ENCODE measurements at regions not wholly inside any gene's neighbourhood (a gene's known extent, or its start where the extent isn't known, plus 50 kb on each side); places are given as distances from the start of the nearest gene placed in this dataset.
"Not testable (repeated sequence)": the region's sequence is repeated elsewhere in the genome, so short reads cannot be mapped to it uniquely, and the experiment has no call there.

DNA sequence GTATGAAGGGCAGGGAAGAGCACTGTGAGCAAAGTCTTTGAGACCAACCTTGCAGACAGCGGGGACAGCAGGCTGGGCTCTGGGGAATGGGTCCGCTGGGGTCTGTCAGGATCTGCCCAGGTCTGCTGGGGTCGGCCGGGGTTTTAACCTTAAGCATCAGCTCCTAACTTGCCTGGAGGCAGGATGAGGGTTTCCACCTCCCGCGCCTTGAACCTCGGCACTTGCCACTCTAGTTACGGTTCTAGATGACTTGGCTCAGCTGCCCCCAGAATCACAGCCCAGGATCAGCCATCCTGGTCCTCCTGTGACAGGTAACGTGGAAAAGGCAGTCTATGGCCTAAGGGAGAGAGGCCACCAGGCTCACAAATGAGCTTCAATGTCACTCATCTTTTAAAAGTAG is 50.4 kb upstream of the CACUL1 start:
- DNase-seq (ENCODE audit: low spot score), result no peak

GRCh38 chr10:118807512-118808305 is 52.9 kb upstream of the CACUL1 start:
- no peak for DNase-seq (ENCODE audit: low spot score)

DNA sequence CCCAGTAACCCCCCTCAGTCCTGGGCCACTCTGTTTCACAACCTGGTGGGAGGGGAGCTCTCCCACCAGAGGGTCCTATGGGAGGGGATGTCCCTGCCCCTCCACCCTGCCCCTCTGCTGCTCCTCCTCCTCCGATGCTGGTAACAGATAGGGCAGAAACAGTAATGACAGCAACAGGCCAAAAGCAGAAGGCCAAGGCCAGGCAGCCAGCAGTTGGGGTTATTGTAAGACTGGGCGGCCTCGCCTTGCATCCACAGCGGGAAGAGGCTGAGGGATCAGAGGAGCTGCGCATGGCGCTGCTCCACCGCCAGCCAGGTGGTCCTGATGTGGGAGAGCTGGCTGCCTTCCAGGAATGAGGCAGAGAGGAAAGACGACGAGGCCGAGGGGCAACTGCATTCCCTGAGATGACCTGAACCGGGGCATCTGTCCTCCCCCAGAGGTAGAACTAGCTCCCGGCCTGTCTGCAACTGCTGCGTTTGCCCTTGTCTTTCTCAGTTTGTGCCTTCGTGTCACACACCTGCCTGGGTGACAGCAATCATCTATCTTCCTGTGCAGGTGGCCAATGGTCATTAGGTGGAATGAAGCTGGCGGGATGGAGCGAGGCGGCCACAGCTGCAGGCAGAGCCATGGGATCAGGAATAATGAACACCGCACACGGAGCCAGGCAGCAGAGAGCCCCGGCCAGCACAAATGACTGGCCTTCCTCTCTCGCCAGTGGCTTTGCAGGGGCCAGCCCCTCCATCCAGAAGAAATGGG is 54.0 kb upstream of the CACUL1 start:
- no peak for DNase-seq (ENCODE audit: low spot score)

- DNase-seq (ENCODE audit: low spot score), result no peak
These were observed 54.8 kb upstream of the CACUL1 start for GRCh38 chr10:118809357-118810220.

DNA sequence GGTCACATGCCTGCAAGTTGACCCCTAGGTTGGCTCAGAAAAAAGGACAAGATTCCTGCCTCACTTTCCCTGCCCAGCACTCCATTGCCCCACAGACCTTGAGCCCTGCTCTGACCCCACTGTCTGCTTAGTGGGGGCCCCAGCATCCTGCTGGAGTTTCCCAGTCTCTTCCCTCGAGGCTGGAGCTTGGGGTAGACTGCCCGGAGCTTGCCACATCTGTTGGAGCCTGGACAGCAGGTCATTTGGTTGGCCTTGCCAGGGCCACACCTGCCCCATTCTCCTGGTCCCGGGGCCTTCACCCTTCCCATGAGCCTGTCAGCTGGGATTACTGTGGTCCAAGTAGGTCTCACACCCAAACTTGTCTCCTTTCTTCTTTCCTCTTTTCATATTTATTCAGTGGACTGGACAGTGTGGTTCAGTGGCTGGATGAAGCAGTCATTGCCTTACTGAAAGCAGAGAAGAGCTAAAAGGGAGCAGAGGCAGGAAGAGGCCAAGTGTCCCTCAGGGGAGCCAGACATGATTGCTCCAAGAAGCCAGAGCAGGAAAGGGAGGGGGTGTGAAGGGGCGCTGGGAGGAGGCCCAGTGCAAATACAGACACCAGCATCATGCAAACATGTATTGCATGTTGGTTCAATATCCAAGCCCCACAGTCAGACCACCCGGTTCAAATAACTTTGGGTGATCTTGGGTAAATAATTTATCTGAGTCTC is 56.2 kb upstream of the CACUL1 start:
- DNase-seq (ENCODE audit: low spot score), result no peak

DNA sequence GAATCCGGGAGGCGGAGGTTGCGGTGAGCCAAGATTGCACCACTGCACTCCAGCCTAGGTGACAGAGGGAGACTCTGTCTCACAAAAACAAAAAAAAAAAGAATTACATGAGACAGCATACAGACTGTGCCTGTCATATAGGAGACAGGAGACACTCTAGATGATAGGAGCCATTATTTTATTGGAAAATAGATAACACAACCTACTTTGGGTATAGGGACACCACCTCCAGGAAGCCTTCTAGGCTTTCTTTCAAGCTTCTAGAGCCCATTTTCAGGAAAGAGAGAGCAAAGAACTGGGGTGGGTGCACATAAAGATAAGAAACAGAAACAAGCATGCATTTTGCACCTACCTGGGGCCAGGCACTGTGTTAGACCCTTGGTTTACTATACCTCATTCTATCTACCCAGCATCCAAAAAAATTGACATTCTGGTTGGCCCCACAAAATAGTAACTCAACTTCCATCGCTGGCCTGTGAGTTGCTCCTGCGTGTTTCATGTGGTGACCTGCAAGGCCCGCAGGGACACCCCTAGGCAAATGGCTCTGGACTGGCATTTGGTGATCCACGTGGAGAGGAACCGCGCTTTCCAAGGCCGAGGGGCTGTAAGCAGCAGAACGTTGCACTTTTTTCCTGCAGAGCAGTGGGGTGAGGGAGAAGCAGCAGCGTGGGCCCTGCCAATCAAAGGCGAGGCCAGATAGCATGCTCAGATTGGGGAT is 57.1 kb upstream of the CACUL1 start:
- no peak for DNase-seq (ENCODE audit: low spot score)

DNA sequence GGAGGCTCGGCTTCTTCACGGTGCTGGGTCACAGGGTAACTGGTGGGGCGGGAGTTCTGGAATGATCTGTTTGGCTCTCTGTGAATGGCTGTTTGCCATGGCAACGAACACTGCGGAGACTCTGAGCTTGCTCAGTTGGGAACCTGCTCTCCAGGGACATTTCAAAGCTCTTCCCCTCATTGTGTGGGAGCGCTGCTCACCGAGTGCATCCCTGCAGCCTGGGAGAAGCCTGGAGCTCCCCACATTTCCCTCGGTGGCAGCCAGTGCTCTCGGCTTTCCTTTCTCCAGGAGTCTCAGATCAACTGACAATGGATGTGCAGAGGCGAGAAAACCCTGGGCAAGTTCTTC is 57.6 kb upstream of the CACUL1 start:
- no peak for DNase-seq (ENCODE audit: low spot score)

DNA sequence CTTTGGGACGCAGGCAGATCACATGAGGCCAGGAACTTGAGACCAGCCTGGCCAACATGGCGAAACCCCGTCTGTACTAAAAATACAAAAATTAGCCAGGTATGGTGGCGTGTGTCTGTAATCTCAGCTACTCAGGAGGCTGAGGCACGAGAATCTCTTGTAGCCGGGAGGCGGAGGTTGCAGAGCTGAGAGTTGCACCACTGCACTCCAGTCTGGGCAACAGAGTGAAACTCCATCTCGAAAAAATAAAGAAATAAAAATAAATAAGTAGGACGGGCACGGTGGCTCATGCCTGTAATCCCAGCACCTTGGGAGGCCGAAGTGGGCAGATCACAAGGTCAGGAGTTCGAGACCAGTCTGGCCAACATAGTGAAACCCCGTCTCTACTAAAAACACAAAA is 58.2 kb upstream of the CACUL1 start:
- DNase-seq (ENCODE audit: low spot score), result not testable (repeated sequence)

GRCh38 chr10:118816471-118817168 is 61.9 kb upstream of the CACUL1 start:
- DNase-seq (ENCODE audit: low spot score), result no peak

- no peak for DNase-seq (ENCODE audit: low spot score)
These were observed 62.7 kb upstream of the CACUL1 start for GRCh38 chr10:118817328-118818068.

GRCh38 chr10:118818621-118819221 is 64.0 kb upstream of the CACUL1 start:
- no peak for DNase-seq (ENCODE audit: low spot score)

- DNase-seq (ENCODE audit: low spot score), result no peak
These were observed 65.8 kb upstream of the CACUL1 start for GRCh38 chr10:118820326-118821116.

DNA sequence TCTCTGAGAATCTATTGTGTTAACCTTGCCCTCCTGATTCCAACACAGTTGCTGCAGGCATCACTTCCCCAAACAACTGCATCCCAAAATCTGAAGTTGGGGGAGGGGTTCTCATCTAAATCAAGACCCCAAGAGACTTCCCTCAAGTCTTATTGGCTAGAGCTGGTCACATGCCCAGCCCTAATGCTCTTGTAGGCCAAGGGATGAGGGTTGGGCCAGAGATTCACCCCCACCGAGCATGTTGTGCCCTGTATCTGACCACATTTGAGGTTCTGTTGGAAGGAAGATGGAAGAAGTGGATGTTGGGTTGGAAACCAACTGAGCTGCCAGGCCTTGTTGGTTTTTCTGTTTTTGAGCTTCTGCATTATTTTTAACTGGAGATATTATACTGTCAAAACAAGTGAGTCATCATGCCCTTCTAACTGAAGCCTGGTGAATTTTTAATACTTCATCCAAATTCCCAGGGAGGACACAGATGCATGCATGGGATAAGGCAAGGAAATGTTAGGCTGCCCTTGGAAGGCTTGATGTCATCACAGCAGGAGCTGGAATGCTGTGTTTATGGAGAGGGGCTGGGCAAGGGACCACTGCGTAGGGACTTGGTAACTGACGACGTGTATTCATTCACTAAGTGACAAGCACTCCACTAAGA is 68.6 kb upstream of the CACUL1 start:
- no peak for DNase-seq (ENCODE audit: low spot score)

DNA sequence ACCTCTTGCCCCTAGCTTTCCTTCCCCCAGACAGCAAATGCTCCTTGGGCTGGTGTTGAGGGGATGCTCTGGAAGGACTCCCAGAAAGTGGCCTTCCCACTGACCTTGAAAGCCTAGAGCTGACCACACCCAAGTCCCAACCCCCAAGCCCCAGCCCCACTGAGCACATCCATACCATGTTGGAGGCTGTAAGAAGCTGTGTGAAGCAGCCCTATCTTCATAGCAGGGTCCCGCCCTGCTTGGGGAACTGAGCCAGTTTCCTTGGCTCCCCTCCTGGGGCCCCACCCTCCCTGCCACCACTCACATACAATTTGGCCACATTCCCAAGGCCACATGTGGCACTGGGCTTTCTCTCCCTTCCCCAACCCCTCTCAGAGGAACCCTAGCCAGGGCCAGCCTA is 72.3 kb upstream of the CACUL1 start:
- no peak for DNase-seq (ENCODE audit: low spot score)

DNA sequence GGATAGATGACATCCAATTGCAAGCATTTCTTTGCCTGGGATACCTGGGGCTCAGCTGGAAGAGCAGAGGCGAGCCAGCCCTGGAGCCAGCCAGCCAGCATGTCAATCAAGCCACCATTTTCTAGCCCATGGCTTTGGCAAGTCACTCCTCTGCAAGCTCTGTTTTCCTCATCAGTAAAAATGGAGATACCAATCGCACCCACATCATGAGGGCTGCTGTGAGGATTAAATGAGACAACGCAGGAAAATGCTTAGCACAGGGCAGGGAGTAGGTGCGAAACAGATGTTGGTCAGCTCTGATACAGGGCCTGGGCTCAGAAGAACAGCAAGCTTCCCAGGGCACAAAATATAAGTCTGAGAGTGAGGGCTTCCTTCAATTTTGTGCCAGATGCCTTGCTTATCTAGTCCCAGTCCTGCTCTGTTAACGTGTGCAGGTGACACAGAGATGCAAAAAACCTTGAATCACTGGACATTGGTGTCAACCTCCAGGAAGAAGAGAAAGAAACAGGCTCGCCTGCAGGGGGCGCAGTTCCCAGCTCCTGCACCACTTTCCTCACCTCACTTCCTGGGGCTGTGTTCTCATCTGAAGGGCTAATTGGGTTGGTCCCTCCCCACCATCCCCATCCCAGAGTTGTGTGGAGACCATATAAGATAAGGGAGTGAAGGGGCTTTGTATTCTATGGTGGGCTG is 72.8 kb upstream of the CACUL1 start:
- DNase-seq (ENCODE audit: low spot score), result no peak

DNA sequence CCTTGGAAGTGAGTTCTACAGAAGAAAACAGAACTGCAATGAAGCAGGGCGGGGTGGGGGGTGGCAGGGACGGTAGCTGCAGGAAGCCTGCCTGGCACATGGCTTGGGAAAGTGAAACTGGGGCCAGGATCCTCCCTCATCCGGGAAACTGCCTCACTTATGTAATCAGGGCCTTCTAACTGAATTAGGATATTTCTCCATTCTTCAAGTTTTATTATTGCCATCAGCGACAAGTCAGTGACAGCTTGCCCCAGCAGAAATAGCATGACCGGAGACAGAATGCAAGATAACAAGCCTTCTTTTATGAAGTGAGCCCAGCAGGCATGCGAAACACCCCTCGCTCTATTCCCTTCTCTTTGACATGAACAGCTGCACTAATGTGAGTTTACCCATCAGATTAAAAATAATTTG is 77.5 kb upstream of the CACUL1 start:
- no peak for DNase-seq (ENCODE audit: low spot score)

- not testable (repeated sequence) for DNase-seq (ENCODE audit: low spot score)
These were observed 79.6 kb upstream of the CACUL1 start for GRCh38 chr10:118834370-118834769.
